IMR-90 (cell line): ENCODE measurements at regions not wholly inside any gene's neighbourhood (a gene's known extent, or its start where the extent isn't known, plus 50 kb on each side); places are given as distances from the start of the nearest gene placed in this dataset.

Experiments used
- ATAC-seq: fragments of 200-7000 bp; cut with Tn5 transposase; 2 replicates; pipeline ENCODE4 v1.9.1; 2020; ENCODE audit warnings: low read depth, mild to moderate bottlenecking, moderate library complexity
- BruUV-seq: library from RNA; stranded (reverse); fragments of 400-500 nt; replicated peaks from 2 replicates; lab custom pipeline; 2021; lab: Mats Ljungman, UMichigan
- CTCF ChIA-PET: fragments of 300-600 bp; formaldehyde crosslinking; extraction: SDS; loops from one replicate; lab custom pipeline; 2021; ENCODE audit warnings: antibody characterized with exemption; lab: Yijun Ruan, JAX
- POLR2A ChIA-PET: fragments of 300-600 bp; sonication (Branson Sonifier 250); formaldehyde crosslinking; loops from one replicate; lab custom pipeline; 2022; ENCODE audit warnings: antibody characterized with exemption; ENCODE audit not compliant: unreplicated experiment; lab: Charles Lee
- DNase-seq: peaks from one replicate; pipeline ENCODE4 v3.0.0; 2013
- H2AFZ ChIP-seq: replicated peaks from 2 replicates; pipeline ENCODE3; 2013; ENCODE audit warnings: low read length, mild to moderate bottlenecking; ENCODE audit not compliant: poor library complexity
- H2AK5ac ChIP-seq: 2 replicates; pipeline ENCODE4 v1.6.1; 2013; ENCODE audit warnings: low read depth, low read length, inconsistent platforms
- H2AK9ac ChIP-seq: replicated peaks from 2 replicates; pipeline ENCODE3; 2013; ENCODE audit warnings: mild to moderate bottlenecking, low read depth, low read length, moderate library complexity; ENCODE audit not compliant: poor library complexity
- H2BK120ac ChIP-seq: 2 replicates; pipeline ENCODE4 v1.6.1; 2013; ENCODE audit warnings: low read depth, low read length, inconsistent platforms
- H2BK15ac ChIP-seq: 3 replicates; pipeline ENCODE4 v1.6.1; 2013; ENCODE audit warnings: low read depth, low read length, inconsistent platforms
- H2BK20ac ChIP-seq: 2 replicates; pipeline ENCODE4 v1.6.1; 2013; ENCODE audit warnings: low read depth, mild to moderate bottlenecking, inconsistent platforms, low read length, moderate library complexity
- H2BK5ac ChIP-seq: 2 replicates; pipeline ENCODE4 v1.6.1; 2013; ENCODE audit warnings: mild to moderate bottlenecking, low read depth, low read length, inconsistent platforms; ENCODE audit not compliant: poor library complexity, severe bottlenecking
- H3K14ac ChIP-seq: replicated peaks from 2 replicates; pipeline ENCODE4 v1.6.1; 2013; ENCODE audit warnings: low read depth, low read length, inconsistent platforms
- H3K18ac ChIP-seq: 2 replicates; pipeline ENCODE4 v1.6.1; 2013; ENCODE audit warnings: low read depth, low read length, control low read depth
- H3K23ac ChIP-seq: 2 replicates; pipeline ENCODE4 v1.6.1; 2013; ENCODE audit warnings: low read depth, low read length, inconsistent platforms
- H3K27ac ChIP-seq: 2 replicates; pipeline ENCODE4 v1.5.1; 2013; ENCODE audit warnings: mild to moderate bottlenecking, control low read depth, low read length; ENCODE audit not compliant: insufficient read depth
- H3K27me3 ChIP-seq: 2 replicates; pipeline ENCODE4 v1.6.1; 2013; ENCODE audit warnings: low read length; ENCODE audit not compliant: control insufficient read depth, insufficient read depth
- H3K36me3 ChIP-seq: 2 replicates; pipeline ENCODE4 v1.6.1; 2013; ENCODE audit warnings: low read length, mixed read lengths; ENCODE audit not compliant: control insufficient read depth, insufficient read depth
- H3K4ac ChIP-seq: 2 replicates; pipeline ENCODE4 v1.6.1; 2013; ENCODE audit warnings: low read depth, low read length, inconsistent platforms
- H3K4me1 ChIP-seq: 2 replicates; pipeline ENCODE4 v1.6.1; 2013; ENCODE audit warnings: low read length, mixed read lengths; ENCODE audit not compliant: control insufficient read depth, insufficient read depth
- H3K4me2 ChIP-seq: 2 replicates; pipeline ENCODE4 v1.6.1; 2013; ENCODE audit warnings: low read depth, mild to moderate bottlenecking, control low read depth, low read length, moderate library complexity
- H3K4me3 ChIP-seq: 2 replicates; pipeline ENCODE4 v1.5.1; 2013; ENCODE audit warnings: low read depth, mild to moderate bottlenecking, control low read depth, low read length, moderate library complexity; ENCODE audit not compliant: insufficient read depth
- H3K56ac ChIP-seq: 2 replicates; pipeline ENCODE4 v1.6.1; 2013; ENCODE audit warnings: low read length, inconsistent platforms; ENCODE audit not compliant: insufficient read depth; ENCODE audit errors: extremely low read depth
- H3K79me1 ChIP-seq, 2 experiments: 2 replicates each; pipeline ENCODE4 v1.6.1; 2013; ENCODE audit warnings: low read length in 2 of 2, inconsistent platforms in 1 of 2, low read depth in 1 of 2
- H3K9ac ChIP-seq: 2 replicates; pipeline ENCODE4 v1.6.1; 2013; ENCODE audit warnings: low read depth, low read length, control low read depth
- H3K9me1 ChIP-seq: 2 replicates; pipeline ENCODE4 v1.6.1; 2013; ENCODE audit warnings: low read length, inconsistent platforms; ENCODE audit not compliant: insufficient read depth
- H3K9me3 ChIP-seq: 2 replicates; pipeline ENCODE4 v1.6.1; 2013; ENCODE audit warnings: low read length; ENCODE audit not compliant: control insufficient read depth, insufficient read depth
- H4K20me1 ChIP-seq: 2 replicates; pipeline ENCODE4 v1.6.1; 2013; ENCODE audit warnings: low read length, inconsistent platforms; ENCODE audit not compliant: insufficient read depth
- H4K5ac ChIP-seq: 2 replicates; pipeline ENCODE4 v1.6.1; 2013; ENCODE audit warnings: mild to moderate bottlenecking, low read depth, low read length, control low read depth
- H4K8ac ChIP-seq, 2 experiments: 2 replicates each; pipeline ENCODE4 v1.6.1; 2013; ENCODE audit warnings: low read depth in 2 of 2, low read length in 2 of 2, control low read depth in 1 of 2, inconsistent platforms in 1 of 2
- H4K91ac ChIP-seq: 2 replicates; pipeline ENCODE4 v1.6.1; 2013; ENCODE audit warnings: low read depth, low read length, inconsistent platforms; ENCODE audit not compliant: insufficient read depth
- BHLHE40 ChIP-seq: fragments of 150-350 bp; IDR thresholded peaks from 2 replicates; pipeline ENCODE4 v1.6.1; 2016; ENCODE audit warnings: mild to moderate bottlenecking, low read depth, low read length
- CEBPB ChIP-seq: IDR thresholded peaks from 2 replicates; pipeline ENCODE4 v1.6.1; 2012; ENCODE audit warnings: low read depth, low read length, improper control_type of control experiment
- CHD1 ChIP-seq: IDR thresholded peaks from 2 replicates; pipeline ENCODE4 v1.6.1; 2012; ENCODE audit warnings: low read depth, low read length, improper control_type of control experiment
- CTCF ChIP-seq: conservative IDR thresholded peaks from 2 replicates; pipeline ENCODE4 v1.5.1; 2012; ENCODE audit warnings: mild to moderate bottlenecking, low read depth, low read length, improper control_type of control experiment
- ELK1 ChIP-seq: fragments of 150-350 bp; IDR thresholded peaks from 2 replicates; pipeline ENCODE4 v1.6.1; 2016; ENCODE audit warnings: low read depth, mild to moderate bottlenecking, low read length, moderate library complexity, borderline replicate concordance
- MAFK ChIP-seq: IDR thresholded peaks from 2 replicates; pipeline ENCODE4 v1.6.1; 2012; ENCODE audit warnings: low read depth, low read length, improper control_type of control experiment
- MAZ ChIP-seq: IDR thresholded peaks from 2 replicates; pipeline ENCODE4 v1.6.1; 2012; ENCODE audit warnings: low read depth, mild to moderate bottlenecking, low read length, improper control_type of control experiment, moderate library complexity, borderline replicate concordance
- MXI1 ChIP-seq: IDR thresholded peaks from 2 replicates; pipeline ENCODE4 v1.6.1; 2012; ENCODE audit warnings: low read depth, mild to moderate bottlenecking, low read length, moderate library complexity, borderline replicate concordance
- NFE2L2 ChIP-seq: fragments of 150-350 bp; IDR thresholded peaks from 2 replicates; pipeline ENCODE4 v1.6.1; 2016; ENCODE audit warnings: low read depth, mild to moderate bottlenecking, low read length
- RAD21 ChIP-seq: IDR thresholded peaks from 2 replicates; pipeline ENCODE4 v1.6.1; 2012; ENCODE audit warnings: low read length, improper control_type of control experiment
- RCOR1 ChIP-seq: IDR thresholded peaks from 2 replicates; pipeline ENCODE4 v1.6.1; 2012; ENCODE audit warnings: mild to moderate bottlenecking, low read length, improper control_type of control experiment; ENCODE audit not compliant: insufficient replicate concordance
- RFX5 ChIP-seq: IDR thresholded peaks from 2 replicates; pipeline ENCODE4 v1.8.0; 2012; ENCODE audit warnings: low read depth, mild to moderate bottlenecking, low read length, moderate library complexity
- SMC3 ChIP-seq: fragments of 150-350 bp; IDR thresholded peaks from 2 replicates; pipeline ENCODE4 v1.6.1; 2016; ENCODE audit warnings: low read depth, mild to moderate bottlenecking, antibody characterized with exemption, low read length, moderate library complexity
- USF2 ChIP-seq: fragments of 150-350 bp; IDR thresholded peaks from 2 replicates; pipeline ENCODE4 v1.6.1; 2017; ENCODE audit warnings: mild to moderate bottlenecking, antibody characterized with exemption, low read length, low read depth
- WGBS, 2 experiments: methylation state at CpG; one replicate each; pipeline versions ENCODE4 v1.1.5 to v1.1.7; 2013; ENCODE audit warnings: missing lambda C conversion rate in 2 of 2; ENCODE audit not compliant: insufficient read length in 1 of 2; ENCODE audit errors: extremely low coverage in 2 of 2; 5-methylcytosine and 5-hydroxymethylcytosine counted together
- dilution Hi-C: fragments of 300-500 bp; cut with HindIII; formaldehyde crosslinking; loops from one replicate; pipeline ENCODE4 v1.14.3; 2018; ENCODE audit warnings: low sequenced_read_pairs; ENCODE audit not compliant: unreplicated experiment
- in situ Hi-C: fragments of 300-500 bp; cut with MboI; formaldehyde crosslinking; loops from 3 replicates; pipeline ENCODE4 v1.14.3; 2019; ENCODE audit warnings: low sequenced_read_pairs, inconsistent platforms, mixed read lengths
- intact Hi-C: fragments of 100-400 bp; cut with micrococcal nuclease; formaldehyde crosslinking; loops from 2 replicates; pipeline ENCODE4 v1.10.0; 2022

- H3K4me2 ChIP-seq = no peak overlapping the region
- no peak overlapping the region for H3K56ac ChIP-seq
- no peak overlapping the region for H3K18ac ChIP-seq
- WGBS, 2 experiments = no CpG with 5 or more reads among the region's 3 CpGs
- H2BK120ac ChIP-seq = no peak overlapping the region
- H3K23ac ChIP-seq = no peak overlapping the region
- H3K14ac ChIP-seq = no peak overlapping the region
- no peak overlapping the region for H2AFZ ChIP-seq
- ChIA-PET CTCF (interaction anchor here (0.6 kb wide), 1 partner anchor 149 kb away, joined by 3 read pairs; no protein-coding TSS in a partner anchor), POLR2A (no interaction called here)
- H3K4me3 ChIP-seq = no peak overlapping the region
- H3K27me3 ChIP-seq = no peaks in the 10 kb centered on the region
- no peak overlapping the region for H4K91ac ChIP-seq
- H2BK20ac ChIP-seq = no peak overlapping the region
- no peak for ATAC-seq
- intact Hi-C loops (no loop called here), in situ Hi-C loops (no loop called here), dilution Hi-C loops (no loop called here)
- H2BK5ac ChIP-seq = no peak overlapping the region
- H3K79me1 ChIP-seq = no peaks in the 10 kb centered on the region
- DNase-seq = no peak
- H2AK9ac ChIP-seq = no peak overlapping the region
- H2BK15ac ChIP-seq = no peak overlapping the region
- no peaks in the 10 kb centered on the region for H4K20me1 ChIP-seq
- no peaks in the 10 kb centered on the region for H3K4me1 ChIP-seq
- 0 out of 2 replicates have a peak, but pooled peaks cover 3% of the 10 kb centered on the region for H3K9me3 ChIP-seq
- no peak overlapping the region for H2AK5ac ChIP-seq
- no peaks in the 10 kb centered on the region for H3K36me3 ChIP-seq
- H4K8ac ChIP-seq = no peak overlapping the region
- no peak overlapping the region for H3K4ac ChIP-seq
- no peak overlapping the region for H3K9ac ChIP-seq
- H4K5ac ChIP-seq = no peak overlapping the region
- H3K9me1 ChIP-seq = no peaks in the 10 kb centered on the region
- no TSS peak for BruUV-seq
- no peak for TF ChIP-seq BHLHE40
- TF ChIP-seq RAD21 = no peak
- TF ChIP-seq USF2 = no peak
- TF ChIP-seq CHD1 = no peak
- TF ChIP-seq RCOR1 = no peak
- TF ChIP-seq ELK1 = no peak
- no peak for TF ChIP-seq RFX5
- TF ChIP-seq SMC3 = no peak
- no peak for TF ChIP-seq CEBPB
- TF ChIP-seq MAZ = no peak
- no peak for TF ChIP-seq MXI1
- TF ChIP-seq MAFK = no peak
- TF ChIP-seq CTCF = no peak
- no peak for TF ChIP-seq NFE2L2
- no peak overlapping the region for H3K27ac ChIP-seq
These were observed 1336.7 kb upstream of the CITED2 start for GRCh38 chr6:140711019-140711613.
